RCC 7860 (cell line): ENCODE measurements at regions not wholly inside any gene's neighbourhood (a gene's known extent, or its start where the extent isn't known, plus 50 kb on each side); places are given as distances from the start of the nearest gene placed in this dataset.

Experiments
- DNase-seq: peaks from one replicate; pipeline ENCODE4 v3.0.0-alpha.2; 2015; ENCODE audit warnings: low spot score
- FAIRE-seq: peaks from 2 replicates; lab custom pipeline; 2012; peaks lifted over from hg19 to GRCh38; lab: Jason Lieb, UNC

DNA sequence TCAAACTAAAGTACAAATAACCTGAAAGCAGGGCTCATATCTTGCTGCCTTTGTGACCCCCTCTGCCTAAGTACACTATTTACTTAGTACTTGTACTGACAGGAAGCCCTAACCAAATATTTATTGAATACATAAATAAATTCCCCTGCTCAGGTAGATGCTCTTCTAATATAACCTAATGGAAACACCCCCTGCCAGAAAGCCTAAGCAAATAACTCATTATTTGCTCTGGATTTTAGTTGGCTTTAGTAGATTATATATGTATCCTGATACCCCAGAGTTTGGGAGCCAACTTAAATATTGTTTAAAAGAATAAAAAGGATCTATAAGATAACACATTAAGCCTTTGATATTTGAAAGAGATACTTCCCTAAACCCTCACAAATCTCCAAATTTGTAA lies 318.2 kb downstream of the PPP1R2C start:
- DNase-seq (no peak), FAIRE-seq (no peak)

DNA sequence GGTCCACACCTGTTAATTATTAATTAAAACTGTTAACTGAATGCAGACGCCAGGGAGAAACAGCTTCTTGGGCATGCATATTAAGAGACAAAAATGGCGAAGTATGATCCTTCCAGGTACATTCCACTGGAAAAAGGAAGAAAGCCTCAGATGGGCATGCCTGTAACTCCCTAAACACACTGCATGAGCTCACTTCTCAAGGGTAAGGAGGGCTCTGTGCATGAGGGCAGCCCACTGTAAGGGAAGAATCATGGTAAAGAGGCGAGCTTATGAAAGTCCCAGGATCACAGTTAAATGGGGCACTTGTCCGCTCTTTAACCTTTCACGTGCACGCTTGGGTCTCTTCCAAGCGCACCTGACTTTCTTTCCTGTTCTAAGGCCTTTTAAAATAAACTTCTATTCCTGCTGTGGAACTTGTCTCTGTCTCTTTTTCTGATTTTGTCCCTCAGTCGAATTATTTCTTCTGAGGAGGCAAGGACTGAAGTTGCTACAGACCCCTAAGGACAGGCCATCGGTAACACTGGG lies 321.7 kb downstream of the PPP1R2C start:
- FAIRE-seq (no peak), DNase-seq (no peak)

DNA sequence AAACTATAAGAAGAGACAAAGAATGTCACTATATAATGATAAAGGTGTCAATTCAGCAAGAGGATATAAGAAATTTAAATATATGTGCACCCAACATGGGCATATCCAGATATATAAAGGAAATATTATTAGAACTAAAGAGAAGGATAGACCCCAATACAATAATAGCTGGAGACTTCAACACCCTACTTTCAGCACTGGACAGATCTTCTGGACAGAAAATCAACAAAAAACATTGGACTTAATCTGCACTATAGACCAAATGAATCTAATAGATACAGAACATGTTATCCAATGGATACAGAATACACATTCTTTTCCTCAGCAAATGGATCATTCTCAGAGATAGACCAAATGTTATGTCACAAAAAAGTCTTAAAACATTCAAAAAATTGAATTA lies 327.7 kb downstream of the PPP1R2C start:
- FAIRE-seq, result no peak
- DNase-seq, result no peak

DNA sequence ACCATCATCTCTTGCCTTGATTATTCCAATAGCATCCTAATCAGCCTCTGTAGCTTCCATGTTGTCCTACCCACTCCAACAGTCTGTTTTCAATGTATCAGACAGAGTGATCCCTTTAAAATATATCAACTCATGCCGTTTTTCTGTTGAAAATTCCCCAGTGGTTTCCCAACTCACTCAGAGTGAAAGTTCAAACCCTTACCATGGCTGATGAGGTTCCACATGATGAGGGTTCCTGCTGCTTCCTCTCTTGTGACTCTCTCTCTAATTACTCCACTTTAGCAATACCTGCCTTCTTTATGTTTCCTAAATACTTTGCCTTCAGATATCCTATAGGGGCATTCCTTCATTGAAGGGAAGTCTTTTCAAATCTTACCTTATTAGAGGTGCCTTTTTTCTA lies 334.7 kb downstream of the PPP1R2C start:
- DNase-seq (no peak), FAIRE-seq (no peak)

DNA sequence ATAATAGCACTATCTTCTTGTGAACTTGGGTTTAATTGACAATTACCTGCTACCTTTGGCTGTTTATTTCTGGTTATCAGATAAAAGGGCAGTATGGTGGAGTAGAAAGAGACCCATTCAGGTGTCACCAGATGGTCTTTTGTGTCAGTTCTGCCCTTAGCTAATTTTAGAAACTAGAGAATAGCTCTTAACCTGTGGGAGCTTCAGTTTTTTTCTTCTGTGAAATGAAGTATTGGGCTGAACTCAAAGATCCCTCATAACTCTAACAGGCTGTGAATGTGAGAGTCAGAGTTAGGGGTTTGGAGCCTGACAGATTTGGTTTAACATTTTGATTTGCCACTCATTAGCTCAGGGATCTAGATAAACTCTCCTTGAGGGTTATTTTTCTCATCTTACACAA lies 335.2 kb downstream of the PPP1R2C start:
- DNase-seq, result no peak
- FAIRE-seq, result no peak

DNA sequence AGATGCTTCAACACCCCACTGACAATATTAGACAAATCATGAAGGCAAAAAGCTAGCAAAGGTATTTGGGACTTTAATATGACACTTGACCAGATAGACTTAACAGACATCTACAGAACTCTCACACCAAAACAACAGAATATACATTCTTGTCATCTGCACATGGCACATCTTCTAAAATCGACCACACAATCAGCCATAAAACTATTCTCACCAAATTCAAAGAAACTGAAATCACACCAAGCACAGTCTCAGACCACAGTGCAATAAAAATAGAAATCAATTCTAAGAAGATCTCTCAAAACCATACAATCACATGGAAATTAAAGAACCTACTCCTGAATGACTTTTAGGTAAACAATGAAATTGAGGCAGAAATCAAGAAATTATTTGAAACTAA lies 340.8 kb downstream of the PPP1R2C start:
- FAIRE-seq, result no peak
- no peak for DNase-seq

DNA sequence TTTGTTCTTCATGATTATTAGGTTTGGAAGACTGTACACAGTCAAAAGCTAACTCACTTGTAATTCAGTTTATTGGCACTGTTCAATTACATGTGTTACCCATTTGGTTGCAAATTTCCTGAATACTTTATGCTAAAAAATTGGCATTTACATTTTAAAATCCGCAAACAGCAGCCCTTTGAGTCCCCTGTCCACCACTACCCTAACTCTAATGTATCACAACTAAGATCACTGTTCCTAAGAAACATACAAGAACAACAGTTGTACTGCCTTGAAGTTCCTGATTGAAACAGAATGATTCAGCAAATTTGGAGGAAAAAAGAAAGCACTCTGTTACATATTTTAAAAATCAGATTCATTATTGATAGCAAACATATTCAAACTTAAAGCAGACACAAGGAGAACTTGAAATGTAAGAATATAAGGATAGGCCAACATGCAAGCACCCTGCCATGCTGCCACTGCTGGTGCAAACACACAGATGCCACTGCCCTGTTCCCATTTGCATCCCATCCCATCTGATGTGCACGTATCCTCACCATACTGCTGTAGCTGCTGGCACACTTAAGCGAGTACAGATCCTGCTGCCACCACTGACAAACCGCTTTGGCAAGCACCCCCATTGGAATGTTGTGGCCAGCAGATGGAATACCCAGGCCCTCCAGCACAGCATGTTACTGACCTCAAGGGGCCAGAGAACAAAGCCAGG lies 343.4 kb downstream of the PPP1R2C start:
- FAIRE-seq (no peak), DNase-seq (no peak)

DNA sequence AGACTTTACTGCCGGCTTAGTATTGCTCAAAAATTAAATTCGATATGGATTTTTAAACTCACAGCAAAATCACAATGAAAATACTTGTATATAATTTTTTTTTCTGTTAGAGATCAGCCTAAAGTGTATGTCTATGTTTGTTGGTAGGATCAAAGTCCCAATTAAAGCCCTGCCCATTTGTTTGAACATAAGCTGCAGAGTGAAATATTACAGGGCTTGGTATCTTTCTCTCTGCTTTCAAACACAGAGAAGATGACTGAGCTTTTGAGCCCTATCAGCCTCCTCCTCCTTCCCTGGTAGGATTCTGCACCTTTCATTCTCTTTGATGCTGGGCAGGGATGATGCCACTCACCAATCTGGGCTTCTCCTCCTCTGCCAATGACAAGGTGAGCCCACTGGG lies 345.4 kb downstream of the PPP1R2C start:
- DNase-seq (no peak), FAIRE-seq (no peak)

DNA sequence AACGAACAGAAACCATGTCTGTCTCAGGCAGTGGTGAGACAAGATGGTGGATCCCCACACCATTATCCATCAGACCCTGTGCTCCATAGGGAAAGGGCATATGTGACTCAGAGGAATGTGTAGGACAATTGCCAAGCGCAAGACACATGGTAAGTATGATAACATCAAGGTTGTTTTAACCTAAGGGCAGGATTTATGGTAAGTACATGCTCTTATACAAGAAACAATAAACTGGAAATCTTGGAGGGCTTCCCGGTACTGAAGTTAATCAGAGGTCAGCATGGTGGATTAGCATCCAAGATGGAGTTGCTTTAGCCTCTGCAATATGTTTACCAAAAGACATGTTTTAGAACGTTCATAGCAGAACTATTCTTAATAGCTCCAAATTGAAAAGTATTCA lies 355.0 kb downstream of the PPP1R2C start:
- no peak for FAIRE-seq
- no peak for DNase-seq

DNA sequence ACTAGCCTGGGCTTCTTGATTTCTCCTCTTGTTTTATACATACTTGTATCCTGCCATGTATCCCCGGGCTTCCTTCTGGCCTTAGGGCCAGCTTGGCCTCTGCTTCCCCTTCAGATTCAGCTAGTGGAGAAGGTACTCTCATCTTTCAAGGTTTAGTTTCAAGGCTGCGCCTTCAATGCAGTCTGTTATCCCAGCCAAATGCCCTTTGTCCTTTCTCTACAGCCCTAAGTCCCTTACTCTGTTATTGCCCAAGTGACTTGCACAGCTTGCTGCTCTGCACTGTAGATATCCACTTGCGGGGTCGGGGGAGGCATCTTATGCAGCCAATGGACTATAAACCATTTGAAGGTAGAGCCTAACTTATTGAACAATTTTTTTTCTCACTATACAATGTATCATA lies 357.5 kb downstream of the PPP1R2C start:
- FAIRE-seq, result no peak
- no peak for DNase-seq

DNA sequence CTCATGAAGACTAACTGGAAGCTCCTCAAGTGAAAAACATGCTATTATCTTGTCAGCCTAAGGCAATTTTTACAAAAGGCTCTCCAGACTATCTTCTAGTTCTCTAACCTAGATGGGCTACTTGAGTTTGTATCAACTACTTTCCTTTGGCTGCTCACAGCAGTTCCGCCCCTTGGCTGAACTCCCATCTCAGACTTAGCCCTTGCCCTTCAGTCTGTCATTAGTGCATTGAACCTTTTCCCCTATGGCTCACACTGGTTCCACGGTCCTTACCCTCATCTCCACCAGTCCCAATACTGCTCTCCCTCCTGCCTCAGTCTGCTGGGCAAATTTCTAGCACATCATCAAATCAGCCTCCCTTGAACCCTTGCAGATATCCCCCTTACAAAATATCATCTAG lies 362.3 kb downstream of the PPP1R2C start:
- no peak for FAIRE-seq
- DNase-seq, result no peak

DNA sequence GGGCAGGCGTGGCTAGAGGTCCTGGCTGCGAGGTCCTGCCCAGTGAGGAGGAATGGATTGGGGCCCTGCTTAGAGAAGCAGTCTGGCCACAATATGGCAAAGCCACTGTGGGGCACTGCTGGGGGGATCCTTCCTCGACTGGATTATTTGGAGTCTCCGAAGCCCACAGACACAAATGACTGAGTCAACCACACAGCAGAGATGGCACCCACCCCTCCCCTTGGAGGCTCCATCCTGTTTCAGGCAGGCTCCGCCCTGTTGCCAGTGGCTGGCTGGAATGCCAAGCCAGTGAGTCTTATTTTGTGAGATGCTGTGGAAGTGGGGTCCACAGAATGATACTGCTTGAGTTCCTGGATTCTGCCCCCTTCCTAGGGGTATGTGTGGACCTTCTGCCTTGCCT lies 363.9 kb downstream of the PPP1R2C start:
- FAIRE-seq, result no peak
- no peak for DNase-seq

DNA sequence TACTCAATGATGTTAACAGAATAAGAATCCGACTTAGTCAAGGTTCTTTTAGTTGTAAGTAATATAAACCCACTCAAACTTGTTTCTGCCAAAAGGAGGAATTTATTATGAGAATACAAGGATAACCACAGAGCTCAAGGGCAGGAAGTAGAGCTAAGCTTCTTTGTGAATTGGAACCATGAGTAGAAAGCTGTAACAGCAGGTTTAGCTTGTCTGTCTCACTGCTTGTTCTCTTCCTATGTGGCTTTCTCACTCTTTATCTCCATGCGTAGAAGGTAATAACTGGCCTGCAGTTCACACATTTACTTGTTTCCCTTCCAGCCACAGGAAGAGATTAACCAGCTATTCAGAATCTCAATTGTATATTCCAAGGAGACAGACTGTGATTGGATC lies 378.3 kb downstream of the PPP1R2C start:
- DNase-seq (no peak), FAIRE-seq (no peak)

DNA sequence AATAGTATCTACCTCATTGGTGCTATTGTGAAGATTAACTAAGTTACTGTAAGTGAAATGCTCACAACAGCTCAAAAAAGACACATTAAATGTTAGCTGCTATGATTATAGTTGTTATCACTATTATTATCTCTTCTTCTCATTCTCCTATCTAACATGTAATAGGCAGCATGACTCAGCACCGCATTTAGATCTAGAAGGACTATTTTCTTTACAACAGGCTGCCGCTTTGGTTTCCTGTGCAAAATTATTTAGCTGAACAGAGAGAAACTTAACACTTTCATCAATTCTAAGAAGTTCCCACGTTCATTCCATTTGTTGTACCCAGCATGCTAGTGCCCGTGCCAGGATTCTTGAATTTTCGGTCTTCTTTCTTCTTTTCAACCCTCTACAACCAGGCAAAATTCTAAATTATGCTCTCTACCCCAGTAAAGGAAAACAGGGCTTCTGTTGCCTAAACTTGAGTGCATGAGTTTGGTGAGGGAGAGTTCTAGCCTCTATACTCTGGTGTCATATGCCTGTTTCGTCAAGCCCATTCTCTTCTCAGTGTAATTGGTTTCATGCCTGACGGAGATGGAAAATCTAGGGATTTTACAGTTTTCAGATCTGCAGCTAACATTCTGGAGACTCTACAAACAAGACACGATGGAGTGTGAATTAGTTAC lies 378.9 kb downstream of the PPP1R2C start:
- FAIRE-seq, result no peak

DNA sequence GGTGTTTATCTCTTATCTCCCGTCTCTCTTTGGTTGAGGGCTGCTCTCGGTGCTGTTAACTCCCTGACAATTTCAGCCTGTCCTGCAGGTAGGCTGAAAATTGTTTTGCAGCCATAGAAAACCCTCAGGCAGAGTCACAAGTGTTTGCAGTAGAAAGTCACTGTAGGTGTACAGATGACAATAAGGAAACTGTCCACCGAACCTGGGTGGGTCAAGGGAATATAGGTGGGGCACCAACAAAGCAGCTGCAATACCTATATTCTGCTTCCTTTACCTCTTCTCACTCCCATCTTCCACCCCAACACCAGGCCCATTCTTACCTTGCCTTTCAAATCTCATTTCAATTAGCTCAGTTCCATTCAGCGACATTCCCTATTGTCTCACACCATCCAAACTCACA lies 381.8 kb downstream of the PPP1R2C start:
- DNase-seq (no peak), FAIRE-seq (no peak)

More for the DNA sequence above, 378.9 kb downstream of the PPP1R2C start:
- no peak for DNase-seq

DNA sequence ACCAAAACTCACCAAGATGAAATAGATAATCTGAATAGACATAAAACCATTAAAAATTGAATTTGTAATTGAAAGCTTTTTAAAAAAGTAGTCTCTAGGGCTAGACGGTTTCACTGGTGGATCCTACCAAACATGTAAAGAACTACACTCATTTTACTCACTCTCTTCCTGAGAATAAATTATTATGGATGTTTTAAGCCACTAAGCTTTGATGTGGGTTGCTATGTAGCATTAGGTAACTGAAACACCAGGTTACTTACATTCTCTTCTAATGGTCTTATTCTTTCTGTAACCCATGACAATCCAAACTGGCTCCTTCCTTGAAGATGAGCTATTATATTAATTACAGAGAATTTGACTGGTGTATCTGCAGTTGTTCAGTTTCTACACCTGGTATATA lies 385.1 kb downstream of the PPP1R2C start:
- FAIRE-seq (no peak), DNase-seq (no peak)

DNA sequence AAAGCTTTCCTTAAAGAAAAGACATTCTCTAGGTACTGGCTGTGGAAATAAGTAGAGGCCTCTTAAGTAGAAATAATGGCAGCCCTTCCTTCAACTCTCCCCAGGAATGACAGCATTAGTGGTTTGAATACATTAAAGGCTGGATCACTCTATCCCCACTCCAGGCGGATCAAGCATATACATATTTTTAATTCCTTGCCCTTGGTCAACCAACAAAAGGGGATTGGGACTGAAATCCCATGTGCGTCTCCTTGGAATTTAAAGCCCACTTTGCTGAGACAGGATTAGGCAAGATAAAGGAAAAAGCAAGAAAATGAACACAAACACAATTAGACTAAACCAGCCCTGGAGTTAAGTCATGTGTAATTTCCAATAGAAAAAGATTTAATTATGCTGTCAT lies 391.3 kb downstream of the PPP1R2C start:
- FAIRE-seq, result no peak

DNA sequence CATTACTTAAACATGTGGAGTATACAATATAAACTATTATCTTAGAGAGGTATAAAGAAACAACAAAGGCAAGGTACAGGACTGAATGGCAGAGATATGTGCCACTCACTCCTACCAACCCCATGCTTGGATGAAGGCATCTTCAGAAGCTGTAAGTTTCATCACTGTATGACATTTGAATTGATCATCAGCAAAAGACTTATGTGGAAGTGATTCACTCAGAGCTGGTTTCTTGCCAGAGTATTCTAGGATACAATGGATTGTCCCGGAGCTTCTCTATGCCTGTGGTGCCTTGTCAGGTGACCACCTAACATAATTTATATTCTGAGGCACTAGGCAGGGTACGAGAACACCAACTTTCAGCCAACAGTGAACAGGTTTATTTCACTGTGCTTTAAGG lies 392.2 kb downstream of the PPP1R2C start:
- no peak for FAIRE-seq
- DNase-seq, result peak; percentile 12

More for the DNA sequence above, 391.3 kb downstream of the PPP1R2C start:
- DNase-seq, result no peak

DNA sequence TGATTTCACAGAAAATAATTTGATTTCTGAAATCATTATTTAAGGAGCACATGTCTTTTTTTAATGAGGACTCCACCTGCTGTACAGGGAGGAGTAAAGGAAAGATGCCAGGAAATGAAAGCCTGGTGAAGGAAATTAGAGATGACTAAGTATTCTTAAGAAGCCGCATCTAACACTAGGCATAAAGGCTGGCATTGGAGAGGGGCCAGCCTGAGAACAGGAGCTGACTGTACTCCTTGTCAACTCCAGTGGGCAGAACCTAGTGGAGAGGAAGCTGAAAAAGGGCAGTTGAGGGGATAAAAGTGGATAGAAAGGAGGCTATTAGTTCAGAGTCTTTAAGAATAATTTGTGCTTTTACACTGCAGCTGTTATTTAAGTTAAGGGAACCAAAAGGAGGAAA lies 393.0 kb downstream of the PPP1R2C start:
- FAIRE-seq, result peak; percentile 42
- peak; percentile 11 for DNase-seq

DNA sequence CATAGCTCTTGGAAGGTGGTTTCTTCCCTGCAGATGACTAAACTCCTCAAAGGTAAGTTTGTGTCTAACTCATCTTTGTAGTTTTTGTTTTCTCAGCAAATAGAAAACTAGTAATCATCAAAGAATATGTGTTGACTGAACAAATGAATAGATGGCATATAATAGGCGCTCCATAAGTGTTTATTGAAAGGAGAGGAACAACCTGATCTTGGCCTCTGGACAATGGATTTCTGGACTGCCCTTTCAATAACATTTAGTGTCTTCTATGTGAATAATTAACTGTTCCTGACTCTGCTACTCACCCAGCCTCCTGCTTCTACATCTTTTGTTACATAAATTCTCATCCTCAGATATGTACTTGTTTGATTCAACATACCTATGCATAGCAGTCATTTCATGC lies 399.1 kb downstream of the PPP1R2C start:
- DNase-seq, result no peak
- FAIRE-seq, result no peak

DNA sequence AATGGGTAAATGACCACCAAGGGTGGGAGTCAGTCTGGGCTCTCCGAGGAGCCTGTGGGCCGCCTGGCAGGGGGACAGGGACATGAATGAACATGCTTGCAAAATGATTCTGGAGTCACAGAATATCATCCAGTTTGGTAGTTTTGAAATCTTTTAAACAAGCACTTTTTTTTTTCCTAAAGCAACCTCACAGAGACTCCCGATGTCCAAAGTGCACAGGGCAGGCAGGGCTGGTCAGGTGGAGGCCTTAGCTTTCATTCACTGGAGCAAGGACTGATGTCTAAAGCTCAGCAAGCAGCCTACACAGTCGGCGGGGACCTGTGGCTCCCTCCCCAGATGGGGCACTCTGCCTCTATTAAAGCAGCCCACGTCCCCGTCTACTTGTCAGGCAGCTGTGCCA lies 402.9 kb downstream of the PPP1R2C start:
- DNase-seq (no peak), FAIRE-seq (no peak)

DNA sequence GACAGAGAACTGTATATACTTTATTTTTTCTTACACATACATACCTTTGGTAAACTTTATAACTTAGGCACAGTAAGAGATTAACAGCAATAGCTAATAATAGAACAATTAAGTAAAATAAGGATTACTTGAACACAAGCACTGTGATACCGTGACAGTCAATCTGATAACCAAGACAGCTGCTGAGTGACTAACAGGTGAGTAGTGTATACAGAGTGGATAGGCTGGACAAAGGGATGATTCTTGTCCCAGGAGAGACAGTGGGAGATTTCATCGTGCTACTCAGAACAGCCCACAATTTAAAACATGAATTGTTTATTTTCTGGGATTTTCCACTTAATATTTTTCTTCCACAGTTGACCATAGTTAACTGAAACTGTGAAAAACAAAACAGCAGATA lies 411.8 kb downstream of the PPP1R2C start:
- FAIRE-seq, result no peak

DNA sequence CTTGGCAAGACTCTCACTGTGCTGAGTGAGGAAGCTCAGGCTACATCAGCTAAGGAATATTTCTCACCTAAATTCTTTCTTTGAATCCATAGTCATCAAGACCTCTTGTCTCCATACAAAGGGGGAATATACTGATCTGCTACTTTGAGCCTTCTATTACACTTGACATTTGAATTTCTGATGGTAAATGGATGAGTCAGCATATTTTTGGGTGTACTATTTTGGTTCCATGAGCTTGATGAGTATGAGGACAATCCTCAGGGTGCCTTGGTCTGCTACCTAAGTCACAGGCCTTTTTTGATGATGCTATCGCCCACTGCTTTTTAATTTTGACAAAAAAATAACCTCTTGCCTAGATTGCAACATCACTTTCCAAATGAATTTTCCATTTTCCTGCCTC lies 415.7 kb downstream of the PPP1R2C start:
- no peak for FAIRE-seq
- DNase-seq, result no peak

More for the DNA sequence above, 411.8 kb downstream of the PPP1R2C start:
- no peak for DNase-seq
